HepG2 (cell line): ENCODE measurements at regions not wholly inside any gene's neighbourhood (a gene's known extent, or its start where the extent isn't known, plus 50 kb on each side); places are given as distances from the start of the nearest gene placed in this dataset.

Experiments
- CEBPB ChIP-seq: IDR thresholded peaks from 2 replicates; pipeline ENCODE4 v1.6.1; 2011; ENCODE audit warnings: low read depth, low read length, improper control_type of control experiment, borderline replicate concordance
- GLI4 ChIP-seq: sonication (generic); formaldehyde crosslinking; IDR thresholded peaks from 2 replicates; pipeline ENCODE4 v1.5.1; 2020; ENCODE audit warnings: missing genetic modification reagents, mild to moderate bottlenecking, moderate library complexity, borderline replicate concordance
- KLF12 ChIP-seq: sonication (generic); formaldehyde crosslinking; IDR thresholded peaks from 2 replicates; pipeline ENCODE4 v1.4.0; 2020; ENCODE audit warnings: missing genetic modification reagents, borderline replicate concordance
- MXI1 ChIP-seq: IDR thresholded peaks from 3 replicates; pipeline ENCODE4 v1.6.1; 2012; ENCODE audit warnings: low read depth, low read length, inconsistent platforms, borderline replicate concordance
- NFIC ChIP-seq: IDR thresholded peaks from 2 replicates; pipeline ENCODE4 v1.6.1; 2012; ENCODE audit warnings: mild to moderate bottlenecking, low read length, inconsistent platforms
- NFYC ChIP-seq: IDR thresholded peaks from 2 replicates; pipeline ENCODE4 v1.6.1; 2016; ENCODE audit warnings: missing genetic modification reagents, missing compliant biosample characterization
- SMARCC2 ChIP-seq: fragments of 450-650 bp; IDR thresholded peaks from 2 replicates; pipeline ENCODE4 v1.6.1; 2017; ENCODE audit warnings: antibody characterized with exemption, mild to moderate bottlenecking
- TF ChIP-seq, protein P1 (sequence below): sonication (generic); formaldehyde crosslinking; conservative IDR thresholded peaks from 2 replicates; pipeline ENCODE4 v1.4.0; 2020; ENCODE audit warnings: missing genetic modification reagents
- TF ChIP-seq, protein P2 (sequence below): IDR thresholded peaks from 2 replicates; pipeline ENCODE4 v1.6.1; 2012; ENCODE audit warnings: inconsistent platforms

- TF ChIP-seq NFYC (no peak), SMARCC2 (no peak), CEBPB (no peak), MXI1 (no peak), GLI4 (CRISPR knock-in tag) (no peak), KLF12 (no peak), NFIC (no peak)
- TF ChIP-seq, protein P1, sequence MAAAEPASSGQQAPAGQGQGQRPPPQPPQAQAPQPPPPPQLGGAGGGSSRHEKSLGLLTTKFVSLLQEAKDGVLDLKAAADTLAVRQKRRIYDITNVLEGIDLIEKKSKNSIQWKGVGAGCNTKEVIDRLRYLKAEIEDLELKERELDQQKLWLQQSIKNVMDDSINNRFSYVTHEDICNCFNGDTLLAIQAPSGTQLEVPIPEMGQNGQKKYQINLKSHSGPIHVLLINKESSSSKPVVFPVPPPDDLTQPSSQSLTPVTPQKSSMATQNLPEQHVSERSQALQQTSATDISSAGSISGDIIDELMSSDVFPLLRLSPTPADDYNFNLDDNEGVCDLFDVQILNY = no peak
- TF ChIP-seq, protein P2, sequence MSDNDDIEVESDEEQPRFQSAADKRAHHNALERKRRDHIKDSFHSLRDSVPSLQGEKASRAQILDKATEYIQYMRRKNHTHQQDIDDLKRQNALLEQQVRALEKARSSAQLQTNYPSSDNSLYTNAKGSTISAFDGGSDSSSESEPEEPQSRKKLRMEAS = no peak
Measured at GRCh38 chr22:26865021-26865420, 207.6 kb downstream of the MIAT start.
